Activated naive CD8-positive, alpha-beta T cell treated with anti-CD3 and anti-CD28 coated beads, Interleukin-2, amount 50 U/mL, for 24 hours (primary cell): ENCODE measurements at regions not wholly inside any gene's neighbourhood (a gene's known extent, or its start where the extent isn't known, plus 50 kb on each side); places are given as distances from the start of the nearest gene placed in this dataset.
"Not testable (repeated sequence)": the region's sequence is repeated elsewhere in the genome, so short reads cannot be mapped to it uniquely, and the experiment has no call there.

Experiments used
- ATAC-seq: fragments of 150-1000 bp; cut with Tn5 transposase; one replicate; pipeline ENCODE4 v1.10.0; 2021
- DNase-seq: peaks from one replicate; pipeline ENCODE4 v3.0.0; 2021
- H3K27ac Mint-ChIP-seq: one replicate; pipeline ENCODE4 v1.8.0; 2021; ENCODE audit warnings: mild to moderate bottlenecking, mixed read lengths
- H3K27me3 Mint-ChIP-seq: one replicate; pipeline ENCODE4 v1.8.0; 2021; ENCODE audit warnings: mixed read lengths
- H3K36me3 Mint-ChIP-seq: one replicate; pipeline ENCODE4 v1.8.0; 2021; ENCODE audit warnings: low read depth, mixed read lengths
- H3K4me1 Mint-ChIP-seq: one replicate; pipeline ENCODE4 v1.8.0; 2021; ENCODE audit warnings: mixed read lengths
- H3K4me3 Mint-ChIP-seq: one replicate; pipeline ENCODE4 v1.8.0; 2021; ENCODE audit warnings: mild to moderate bottlenecking, moderate library complexity, mixed read lengths
- H3K9me3 Mint-ChIP-seq: one replicate; pipeline ENCODE4 v1.8.0; 2021; ENCODE audit warnings: mixed read lengths

DNA sequence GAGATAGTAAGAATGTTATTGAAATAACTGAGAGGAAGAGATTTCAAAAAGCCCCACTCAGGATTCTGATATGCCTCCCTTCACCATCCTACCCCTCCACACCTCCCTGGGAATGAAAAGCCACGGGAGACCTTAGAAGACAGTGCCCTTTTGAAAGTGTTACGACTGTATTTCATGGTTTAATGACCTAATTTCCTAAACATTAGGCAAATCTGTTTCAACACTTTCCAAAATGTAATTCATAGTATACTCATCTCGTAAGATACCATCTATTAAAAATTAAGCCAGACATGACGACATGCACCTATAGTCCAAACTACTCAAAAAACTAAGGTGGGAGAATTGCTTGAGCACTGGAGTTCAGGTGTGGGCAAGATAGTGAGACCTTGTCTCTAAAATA lies 106.3 kb downstream of the HNRNPD start:
- Mint-ChIP-seq H3K27ac (no peak overlapping the region), H3K36me3 (no peaks in the 10 kb centered on the region), H3K4me3 (no peak overlapping the region), H3K4me1 (peaks cover 9% of the 10 kb centered on the region), H3K9me3 (peaks cover 4% of the 10 kb centered on the region), H3K27me3 (peaks cover 3% of the 10 kb centered on the region)
- ATAC-seq (no peak), DNase-seq (no peak)

DNA sequence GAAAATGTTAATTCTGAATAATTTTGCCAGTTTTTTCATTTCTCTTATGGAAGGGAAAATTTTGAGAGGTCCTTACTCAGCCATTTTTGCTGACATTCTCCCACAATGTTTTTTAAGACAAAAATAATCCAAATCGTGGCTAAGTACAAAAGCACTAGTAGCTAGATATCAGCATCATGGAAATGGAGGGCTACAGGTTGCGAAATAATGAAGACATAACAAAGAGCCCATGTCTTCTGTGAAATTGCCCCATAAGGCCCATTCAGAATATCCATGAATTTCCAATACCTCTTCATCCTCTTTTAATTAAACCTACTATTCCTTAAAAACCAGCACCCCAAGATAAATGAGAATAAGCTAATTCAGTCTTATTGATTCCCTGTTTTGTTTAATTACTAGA lies 107.4 kb downstream of the HNRNPD start:
- DNase-seq (no peak), ATAC-seq (no peak)
- no peak overlapping the region for H3K27ac Mint-ChIP-seq
- no peak overlapping the region for H3K4me3 Mint-ChIP-seq
- H3K36me3 Mint-ChIP-seq, result no peaks in the 10 kb centered on the region
- H3K4me1 Mint-ChIP-seq, result peaks cover 9% of the 10 kb centered on the region
- H3K9me3 Mint-ChIP-seq, result peaks cover 4% of the 10 kb centered on the region
- peaks cover 3% of the 10 kb centered on the region for H3K27me3 Mint-ChIP-seq

DNA sequence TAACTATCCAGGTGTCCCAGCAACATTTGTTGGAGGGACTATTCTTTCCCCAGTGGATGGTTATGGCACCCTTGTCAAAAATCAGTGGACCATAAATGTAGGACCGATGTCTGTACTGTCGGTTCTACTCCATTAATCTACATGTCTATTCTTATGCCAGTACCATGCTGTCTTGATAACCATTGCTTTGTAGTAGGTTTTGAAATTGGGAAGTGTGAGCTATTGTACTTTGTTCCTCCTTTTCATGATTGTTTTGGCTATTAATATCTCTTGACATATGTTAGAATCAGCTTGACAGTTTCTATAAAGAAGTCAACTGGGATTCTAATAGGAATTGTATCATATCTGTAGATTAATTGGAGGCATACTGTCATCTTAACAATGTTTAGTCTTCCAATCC lies 112.7 kb downstream of the HNRNPD start:
- H3K9me3 Mint-ChIP-seq, result peaks cover 4% of the 10 kb centered on the region
- DNase-seq (no peak), ATAC-seq (no peak)
- peaks cover 5% of the 10 kb centered on the region for H3K27me3 Mint-ChIP-seq
- no peaks in the 10 kb centered on the region for H3K4me1 Mint-ChIP-seq
- no peak overlapping the region for H3K27ac Mint-ChIP-seq
- no peak overlapping the region for H3K4me3 Mint-ChIP-seq
- no peaks in the 10 kb centered on the region for H3K36me3 Mint-ChIP-seq

- Mint-ChIP-seq H3K36me3 (no peaks in the 10 kb centered on the region), H3K27ac (no peak overlapping the region), H3K27me3 (peaks cover 5% of the 10 kb centered on the region), H3K4me1 (no peaks in the 10 kb centered on the region), H3K4me3 (no peak overlapping the region), H3K9me3 (peaks cover 4% of the 10 kb centered on the region)
- ATAC-seq (no peak), DNase-seq (no peak)
These were observed 113.2 kb downstream of the HNRNPD start for GRCh38 chr4:82260632-82261031.

GRCh38 chr4:82256718-82257117 lies 117.1 kb downstream of the HNRNPD start:
- Mint-ChIP-seq H3K4me3 (no peak overlapping the region), H3K4me1 (no peaks in the 10 kb centered on the region), H3K27ac (no peak overlapping the region), H3K36me3 (no peaks in the 10 kb centered on the region), H3K9me3 (no peaks in the 10 kb centered on the region), H3K27me3 (peaks cover 2% of the 10 kb centered on the region)
- DNase-seq (no peak), ATAC-seq (no peak)

DNA sequence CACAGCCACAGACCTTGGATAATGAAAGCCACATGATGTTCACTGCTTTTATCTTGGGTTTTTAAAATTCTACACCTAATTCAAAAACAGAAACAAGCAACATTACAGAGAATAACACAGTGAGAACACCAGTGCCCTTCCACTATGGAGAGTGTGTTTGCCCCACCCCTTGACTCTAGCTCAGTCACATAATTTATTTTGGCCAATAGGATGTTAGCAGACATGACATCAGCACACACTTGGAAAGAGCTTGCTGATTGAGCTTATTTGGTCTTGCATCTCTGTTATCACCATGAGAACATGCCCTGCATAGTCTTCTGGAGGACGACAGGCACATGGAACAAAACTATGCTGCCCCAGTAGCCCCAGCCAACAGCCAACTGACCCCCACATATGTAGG lies 118.1 kb downstream of the HNRNPD start:
- H3K9me3 Mint-ChIP-seq, result no peaks in the 10 kb centered on the region
- DNase-seq (no peak), ATAC-seq (no peak)
- no peaks in the 10 kb centered on the region for H3K4me1 Mint-ChIP-seq
- H3K27ac Mint-ChIP-seq, result no peak overlapping the region
- no peak overlapping the region for H3K4me3 Mint-ChIP-seq
- no peaks in the 10 kb centered on the region for H3K36me3 Mint-ChIP-seq
- H3K27me3 Mint-ChIP-seq, result peaks cover under 1% of the 10 kb centered on the region

DNA sequence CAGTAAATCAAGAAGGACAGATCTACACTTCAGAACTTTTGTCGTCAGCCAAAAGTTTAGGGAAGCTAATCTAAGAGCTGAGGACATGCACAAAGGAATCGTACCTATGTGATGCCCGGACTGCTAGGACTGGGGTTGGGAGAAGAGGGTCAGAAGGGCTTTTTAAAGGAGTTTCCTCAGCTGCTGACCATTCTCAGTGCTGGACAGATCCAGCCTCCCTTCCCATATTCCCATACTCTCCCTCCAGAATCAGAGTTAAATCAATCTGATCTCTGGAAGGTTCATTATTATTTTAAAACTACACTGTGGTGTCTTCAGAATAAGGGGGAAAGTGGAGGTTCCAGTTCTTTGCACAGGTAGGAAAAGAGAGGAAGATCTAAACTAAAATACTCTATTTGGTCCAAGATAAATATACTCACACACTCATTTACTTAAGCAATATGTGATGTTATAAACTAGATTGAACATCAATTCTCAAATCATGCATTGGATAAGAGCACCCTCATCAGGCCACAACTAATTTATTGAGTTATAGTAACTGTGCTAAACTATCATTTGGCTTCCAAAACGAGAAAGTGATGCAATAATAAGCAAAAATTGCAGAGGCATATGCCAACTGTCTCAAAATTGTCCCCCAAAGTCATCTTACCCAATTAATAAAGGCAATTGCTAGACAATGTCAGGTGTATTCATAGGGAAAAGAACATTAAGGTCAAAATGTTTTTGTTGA lies 124.7 kb downstream of the HNRNPD start:
- DNase-seq, result no peak
- H3K4me3 Mint-ChIP-seq, result no peak overlapping the region
- no peak for ATAC-seq
- no peaks in the 10 kb centered on the region for H3K27me3 Mint-ChIP-seq
- H3K36me3 Mint-ChIP-seq, result no peaks in the 10 kb centered on the region
- no peak overlapping the region for H3K27ac Mint-ChIP-seq
- no peaks in the 10 kb centered on the region for H3K9me3 Mint-ChIP-seq
- peaks cover 5% of the 10 kb centered on the region for H3K4me1 Mint-ChIP-seq

DNA sequence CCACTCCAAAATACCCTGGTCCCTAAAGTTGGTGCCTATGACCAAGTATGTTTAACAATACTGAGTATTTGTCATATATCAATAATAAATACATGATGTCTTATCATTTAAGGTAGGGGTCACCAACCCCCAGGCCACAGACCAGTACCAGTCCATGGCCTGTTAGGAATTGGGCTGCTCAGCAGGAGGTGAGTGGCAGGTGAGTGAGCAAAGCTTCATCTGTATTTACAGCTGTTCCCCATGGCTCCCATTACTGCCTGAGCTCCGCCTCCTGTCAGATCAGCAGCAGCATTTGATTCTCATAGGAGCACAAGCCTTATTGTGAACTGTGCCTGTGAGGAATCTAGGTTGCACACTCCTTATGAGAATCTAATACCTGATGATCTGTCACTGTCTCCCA lies 126.2 kb downstream of the HNRNPD start:
- no peaks in the 10 kb centered on the region for H3K27me3 Mint-ChIP-seq
- no peak overlapping the region for H3K27ac Mint-ChIP-seq
- H3K9me3 Mint-ChIP-seq, result no peaks in the 10 kb centered on the region
- H3K4me3 Mint-ChIP-seq, result no peak overlapping the region
- no peak for ATAC-seq
- H3K4me1 Mint-ChIP-seq, result peaks cover 5% of the 10 kb centered on the region
- no peak for DNase-seq
- H3K36me3 Mint-ChIP-seq, result no peaks in the 10 kb centered on the region

DNA sequence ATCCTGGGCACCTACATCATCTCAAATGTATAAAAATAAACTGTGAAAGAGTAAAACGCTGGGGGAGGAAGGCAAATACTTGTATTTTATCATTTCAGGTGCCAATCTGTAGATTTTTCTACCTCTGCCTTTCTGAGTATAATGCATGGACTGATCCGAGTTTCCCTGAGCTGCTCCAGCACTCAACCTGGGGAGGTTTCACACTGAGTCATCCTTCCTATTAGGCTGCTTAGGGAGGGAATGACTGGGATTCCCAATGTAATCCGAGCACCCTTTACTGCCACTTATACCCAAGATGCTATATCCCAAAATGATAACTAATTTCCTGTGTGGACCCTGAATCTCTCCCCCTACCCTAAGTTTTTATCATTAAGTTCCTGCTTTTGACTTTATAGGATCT lies 126.6 kb downstream of the HNRNPD start:
- Mint-ChIP-seq H3K36me3 (no peaks in the 10 kb centered on the region), H3K4me1 (peaks cover 5% of the 10 kb centered on the region), H3K9me3 (no peaks in the 10 kb centered on the region), H3K4me3 (no peak overlapping the region), H3K27ac (no peak overlapping the region), H3K27me3 (no peaks in the 10 kb centered on the region)
- DNase-seq (no peak), ATAC-seq (no peak)

DNA sequence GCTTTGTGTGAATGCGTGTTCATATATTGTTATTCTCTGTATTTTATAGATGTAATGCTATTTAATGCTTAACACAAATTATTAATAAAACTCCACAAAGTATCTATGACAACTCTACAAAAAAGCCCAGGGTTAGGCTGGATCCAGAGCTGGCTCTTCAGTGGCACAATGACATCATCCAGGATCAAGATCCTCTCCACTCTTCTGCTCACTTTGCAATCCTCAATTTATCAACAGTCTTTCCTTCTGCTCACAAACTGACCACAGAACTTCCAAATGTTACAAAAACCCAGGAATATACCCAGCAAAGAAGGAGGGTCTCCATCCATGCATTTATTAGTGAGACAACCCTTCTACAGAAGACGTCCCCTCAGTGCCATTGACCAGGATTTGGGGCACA lies 132.3 kb downstream of the HNRNPD start:
- Mint-ChIP-seq H3K9me3 (peaks cover 2% of the 10 kb centered on the region), H3K27me3 (peaks cover 3% of the 10 kb centered on the region), H3K4me1 (no peaks in the 10 kb centered on the region), H3K36me3 (no peaks in the 10 kb centered on the region), H3K4me3 (no peak overlapping the region), H3K27ac (no peak overlapping the region)
- DNase-seq (no peak), ATAC-seq (no peak)

DNA sequence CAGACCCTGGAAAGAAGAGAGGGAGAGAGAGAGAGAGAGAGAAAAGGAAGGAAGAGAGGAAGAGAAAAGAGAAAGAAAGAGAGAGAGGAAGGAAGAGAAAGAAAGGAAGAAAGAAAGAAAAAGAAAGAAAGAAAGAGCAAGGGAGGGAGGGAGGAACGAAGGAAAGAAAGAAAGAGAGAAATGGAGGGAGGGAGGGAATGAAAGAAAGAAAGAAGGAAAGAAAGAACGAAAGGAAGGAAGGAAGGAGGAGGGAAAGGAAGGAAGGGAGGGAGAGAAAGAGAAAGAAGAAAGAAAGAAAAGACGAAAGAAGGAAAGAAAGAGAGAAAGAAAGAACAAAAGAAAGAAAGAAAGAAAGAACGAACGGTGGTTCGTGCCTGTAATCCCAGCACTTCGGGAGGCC lies 133.4 kb downstream of the HNRNPD start:
- Mint-ChIP-seq H3K27me3 (peaks cover 3% of the 10 kb centered on the region), H3K36me3 (no peaks in the 10 kb centered on the region), H3K4me3 (no peak overlapping the region), H3K9me3 (peaks cover 4% of the 10 kb centered on the region), H3K27ac (no peak overlapping the region), H3K4me1 (no peaks in the 10 kb centered on the region)
- ATAC-seq (no peak), DNase-seq (no peak)

DNA sequence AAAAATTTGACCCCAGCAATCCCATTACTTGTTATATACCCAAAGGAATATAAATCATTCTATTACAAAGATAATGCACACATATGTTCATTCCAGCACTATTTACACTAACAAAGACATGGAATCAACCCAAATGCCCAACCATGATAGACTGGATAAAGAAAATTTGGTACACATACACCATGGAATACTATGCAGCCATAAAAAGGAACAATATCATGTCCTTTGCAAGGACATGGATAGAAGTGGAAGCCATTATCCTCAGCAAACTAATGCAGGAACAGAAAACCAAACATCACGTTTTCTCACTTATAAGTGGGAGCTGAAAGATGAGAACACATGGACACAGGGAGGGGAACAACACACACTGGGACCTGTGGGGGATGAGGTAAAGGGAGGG lies 136.6 kb downstream of the HNRNPD start:
- not testable (repeated sequence) for DNase-seq, H3K27ac Mint-ChIP-seq, H3K4me1 Mint-ChIP-seq, H3K9me3 Mint-ChIP-seq, H3K36me3 Mint-ChIP-seq, H3K4me3 Mint-ChIP-seq, ATAC-seq, H3K27me3 Mint-ChIP-seq

DNA sequence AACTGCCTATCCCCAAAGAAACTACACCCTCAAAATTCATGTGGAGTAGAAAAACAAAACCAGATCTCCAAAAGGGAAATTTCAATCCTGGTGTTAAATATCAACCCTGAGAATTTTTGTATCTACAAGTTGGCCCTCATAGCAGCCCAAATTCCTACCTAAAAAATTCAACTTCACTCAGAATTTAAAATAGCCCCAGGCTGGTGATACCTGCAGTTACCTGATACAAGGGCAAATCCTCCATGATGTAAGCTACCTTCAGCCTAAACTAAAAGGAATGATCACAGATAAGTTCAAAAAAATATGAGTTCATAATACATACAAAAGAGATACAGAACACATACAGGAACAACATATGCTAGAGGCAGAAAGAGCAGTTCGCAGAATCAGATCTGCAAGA lies 138.4 kb downstream of the HNRNPD start:
- H3K27me3 Mint-ChIP-seq, result peaks cover 9% of the 10 kb centered on the region
- H3K4me1 Mint-ChIP-seq, result peaks cover 8% of the 10 kb centered on the region
- H3K27ac Mint-ChIP-seq, result no peak overlapping the region
- no peaks in the 10 kb centered on the region for H3K36me3 Mint-ChIP-seq
- DNase-seq (no peak), ATAC-seq (no peak)
- peaks cover 8% of the 10 kb centered on the region for H3K9me3 Mint-ChIP-seq
- no peak overlapping the region for H3K4me3 Mint-ChIP-seq

DNA sequence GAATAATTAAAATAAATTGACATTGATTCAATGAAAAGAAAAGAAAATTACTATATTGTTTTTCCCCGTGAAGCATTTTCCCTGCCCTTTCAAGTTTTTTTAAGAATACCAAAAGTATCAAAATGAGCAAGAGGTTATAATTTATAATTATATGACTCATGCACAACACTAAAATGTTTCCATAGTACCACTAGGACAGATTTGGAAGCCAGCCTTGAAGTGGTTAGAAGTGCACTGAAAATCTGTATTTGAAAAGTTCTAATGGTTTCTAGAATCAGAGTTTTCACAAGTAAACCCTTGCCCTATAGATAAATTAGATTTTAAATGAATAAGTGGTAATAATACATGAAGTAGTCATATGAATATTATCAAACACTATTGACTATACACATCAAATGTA lies 140.9 kb downstream of the HNRNPD start:
- ATAC-seq (peak; percentile 24), DNase-seq (no peak)
- H3K4me3 Mint-ChIP-seq, result no peak overlapping the region
- no peaks in the 10 kb centered on the region for H3K36me3 Mint-ChIP-seq
- peaks cover 8% of the 10 kb centered on the region for H3K4me1 Mint-ChIP-seq
- H3K9me3 Mint-ChIP-seq, result peaks cover 8% of the 10 kb centered on the region
- no peak overlapping the region for H3K27ac Mint-ChIP-seq
- H3K27me3 Mint-ChIP-seq, result peaks cover 11% of the 10 kb centered on the region

GRCh38 chr4:82231806-82232205 lies 142.0 kb downstream of the HNRNPD start:
- H3K4me1 Mint-ChIP-seq, result peaks cover 8% of the 10 kb centered on the region
- H3K36me3 Mint-ChIP-seq, result no peaks in the 10 kb centered on the region
- ATAC-seq, result no peak
- H3K9me3 Mint-ChIP-seq, result peaks cover 8% of the 10 kb centered on the region
- H3K4me3 Mint-ChIP-seq, result no peak overlapping the region
- DNase-seq, result no peak
- peaks cover 9% of the 10 kb centered on the region for H3K27me3 Mint-ChIP-seq
- H3K27ac Mint-ChIP-seq, result no peak overlapping the region

GRCh38 chr4:82230306-82230705 lies 143.5 kb downstream of the HNRNPD start:
- H3K27me3 Mint-ChIP-seq, result peaks cover 12% of the 10 kb centered on the region

More at GRCh38 chr4:82230306-82230705, 143.5 kb downstream of the HNRNPD start:
- no peaks in the 10 kb centered on the region for H3K36me3 Mint-ChIP-seq
- peaks cover 8% of the 10 kb centered on the region for H3K4me1 Mint-ChIP-seq
- DNase-seq, result no peak
- H3K27ac Mint-ChIP-seq, result no peak overlapping the region
- no peak for ATAC-seq
- H3K9me3 Mint-ChIP-seq, result peaks cover 4% of the 10 kb centered on the region
- H3K4me3 Mint-ChIP-seq, result no peak overlapping the region
